Stimulated activated CD8-positive, alpha-beta memory T cell treated with anti-CD3 and anti-CD28 coated beads, Interleukin-4, amount 100 ng/mL, for 24 hours (primary cell): ENCODE measurements at regions not wholly inside any gene's neighbourhood (a gene's known extent, or its start where the extent isn't known, plus 50 kb on each side); places are given as distances from the start of the nearest gene placed in this dataset.
A peak's percentile ranks its signal among the peaks of the same experiment; 100 is the strongest.

Experiments used
- DNase-seq: peaks from one replicate; pipeline ENCODE4 v3.0.0-alpha.2; 2020; ENCODE audit warnings: low read depth

- DNase-seq: no peak
These were observed 278.3 kb downstream of the SEC14L1 start for GRCh38 chr17:77419095-77419494.

- DNase-seq: no peak
These were observed 278.9 kb downstream of the SEC14L1 start for GRCh38 chr17:77419547-77420094.

- DNase-seq: no peak
These were observed 279.5 kb downstream of the SEC14L1 start for GRCh38 chr17:77420095-77420803.

GRCh38 chr17:77420804-77421629 is 280.2 kb downstream of the SEC14L1 start:
- no peak for DNase-seq

GRCh38 chr17:77421630-77421972 is 280.8 kb downstream of the SEC14L1 start:
- no peak for DNase-seq

- DNase-seq: no peak
These were observed 281.5 kb downstream of the SEC14L1 start for GRCh38 chr17:77422104-77422747.

GRCh38 chr17:77422748-77423113 is 282.0 kb downstream of the SEC14L1 start:
- no peak for DNase-seq

- no peak for DNase-seq
These were observed 283.1 kb downstream of the SEC14L1 start for GRCh38 chr17:77423589-77424451.

- no peak for DNase-seq
These were observed 284.0 kb downstream of the SEC14L1 start for GRCh38 chr17:77424585-77425344.

- DNase-seq: no peak
These were observed 284.6 kb downstream of the SEC14L1 start for GRCh38 chr17:77425348-77425747.

- peak; percentile 70 for DNase-seq
These were observed 285.2 kb downstream of the SEC14L1 start for GRCh38 chr17:77425791-77426641.

GRCh38 chr17:77426676-77427386 is 286.1 kb downstream of the SEC14L1 start:
- DNase-seq: no peak

GRCh38 chr17:77427391-77427991 is 286.7 kb downstream of the SEC14L1 start:
- DNase-seq: no peak

GRCh38 chr17:77428020-77428748 is 287.4 kb downstream of the SEC14L1 start:
- DNase-seq: no peak

GRCh38 chr17:77428749-77429368 is 288.1 kb downstream of the SEC14L1 start:
- no peak for DNase-seq

GRCh38 chr17:77429369-77429968 is 288.7 kb downstream of the SEC14L1 start:
- no peak for DNase-seq

GRCh38 chr17:77429969-77430752 is 289.4 kb downstream of the SEC14L1 start:
- DNase-seq: peak; percentile 80
